GM18858 (cell line): ENCODE measurements at regions not wholly inside any gene's neighbourhood (a gene's known extent, or its start where the extent isn't known, plus 50 kb on each side); places are given as distances from the start of the nearest gene placed in this dataset.

Experiments used
- ATAC-seq: cut with Tn5 transposase; IDR thresholded peaks from one replicate; pipeline ENCODE4 v1.9.1; 2021; ENCODE audit not compliant: unreplicated experiment

GRCh38 chr11:95520369-95521132 lies 269.0 kb downstream of the FAM76B start:
- ATAC-seq: no peak

- ATAC-seq: no peak
Measured at GRCh38 chr11:95519912-95520311, 269.7 kb downstream of the FAM76B start.

- ATAC-seq: no peak
Measured at GRCh38 chr11:95517453-95517852, 272.1 kb downstream of the FAM76B start.

GRCh38 chr11:95516786-95517185 lies 272.8 kb downstream of the FAM76B start:
- ATAC-seq: no peak

GRCh38 chr11:95516175-95516574 lies 273.4 kb downstream of the FAM76B start:
- no peak for ATAC-seq

- ATAC-seq: no peak
Measured at GRCh38 chr11:95515371-95515770, 274.2 kb downstream of the FAM76B start.

- ATAC-seq: no peak
Measured at GRCh38 chr11:95514416-95515110, 275.0 kb downstream of the FAM76B start.

GRCh38 chr11:95512682-95513081 lies 276.9 kb downstream of the FAM76B start:
- no peak for ATAC-seq

- no peak for ATAC-seq
Measured at GRCh38 chr11:95512177-95512576, 277.4 kb downstream of the FAM76B start.

GRCh38 chr11:95508219-95508890 lies 277.4 kb upstream of the SESN3 start:
- ATAC-seq: no peak

GRCh38 chr11:95507794-95508193 lies 276.8 kb upstream of the SESN3 start:
- no peak for ATAC-seq

- ATAC-seq: no peak
Measured at GRCh38 chr11:95506777-95507176, 275.8 kb upstream of the SESN3 start.

- no peak for ATAC-seq
Measured at GRCh38 chr11:95505927-95506426, 275.0 kb upstream of the SESN3 start.

- ATAC-seq: no peak
Measured at GRCh38 chr11:95503047-95503446, 272.0 kb upstream of the SESN3 start.

- no peak for ATAC-seq
Measured at GRCh38 chr11:95502522-95502921, 271.5 kb upstream of the SESN3 start.

GRCh38 chr11:95501761-95502266 lies 270.8 kb upstream of the SESN3 start:
- ATAC-seq: no peak

- no peak for ATAC-seq
Measured at GRCh38 chr11:95500466-95500865, 269.5 kb upstream of the SESN3 start.

GRCh38 chr11:95499516-95500135 lies 268.6 kb upstream of the SESN3 start:
- no peak for ATAC-seq

- no peak for ATAC-seq
Measured at GRCh38 chr11:95498722-95499425, 267.9 kb upstream of the SESN3 start.

GRCh38 chr11:95496901-95497300 lies 265.9 kb upstream of the SESN3 start:
- ATAC-seq: no peak

GRCh38 chr11:95495706-95496105 lies 264.7 kb upstream of the SESN3 start:
- ATAC-seq: no peak
